KOPT-K1 (cell line): ENCODE measurements at regions not wholly inside any gene's neighbourhood (a gene's known extent, or its start where the extent isn't known, plus 50 kb on each side); places are given as distances from the start of the nearest gene placed in this dataset.

ENCODE experiments used
- H3K27ac ChIP-seq: fragments of 200-600 bp; sonication (generic); 2 replicates; pipeline ENCODE4 v1.5.1; 2016; ENCODE audit warnings: antibody characterized with exemption, mild to moderate bottlenecking, low read depth, low read length; ENCODE audit not compliant: poor library complexity, severe bottlenecking
- H3K36me3 ChIP-seq: fragments of 200-600 bp; sonication (generic); 2 replicates; pipeline ENCODE4 v1.5.1; 2017; ENCODE audit warnings: antibody characterized with exemption, mild to moderate bottlenecking, low read length, moderate library complexity; ENCODE audit not compliant: insufficient read depth
- H3K9me3 ChIP-seq: fragments of 200-600 bp; sonication (generic); 2 replicates; pipeline ENCODE4 v1.5.1; 2017; ENCODE audit warnings: antibody characterized with exemption, low read length, mild to moderate bottlenecking; ENCODE audit not compliant: insufficient read depth, poor library complexity, severe bottlenecking

DNA sequence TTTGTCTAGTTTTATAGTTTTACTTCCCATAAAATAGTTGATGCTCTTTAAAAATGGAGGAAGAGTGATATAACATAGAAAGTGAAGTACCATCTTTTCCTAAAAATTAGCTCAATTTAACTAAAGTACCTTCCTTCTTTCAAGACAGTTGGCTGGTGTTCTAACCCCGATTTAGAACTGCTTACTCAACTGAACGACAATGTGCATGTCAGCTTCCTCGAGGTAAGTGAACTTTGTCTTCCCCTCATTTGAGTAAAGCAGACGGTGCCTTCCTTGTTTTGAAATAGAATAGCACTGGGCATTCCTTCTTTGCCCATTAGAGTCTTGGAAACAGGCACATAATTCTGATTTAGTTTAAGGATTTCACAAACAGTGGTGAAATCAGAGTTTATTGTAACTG lies 1519.2 kb downstream of the EFNB2 start:
- no peaks in the 10 kb centered on the region for H3K36me3 ChIP-seq
- no peak overlapping the region for H3K27ac ChIP-seq
- H3K9me3 ChIP-seq: no peaks in the 10 kb centered on the region

DNA sequence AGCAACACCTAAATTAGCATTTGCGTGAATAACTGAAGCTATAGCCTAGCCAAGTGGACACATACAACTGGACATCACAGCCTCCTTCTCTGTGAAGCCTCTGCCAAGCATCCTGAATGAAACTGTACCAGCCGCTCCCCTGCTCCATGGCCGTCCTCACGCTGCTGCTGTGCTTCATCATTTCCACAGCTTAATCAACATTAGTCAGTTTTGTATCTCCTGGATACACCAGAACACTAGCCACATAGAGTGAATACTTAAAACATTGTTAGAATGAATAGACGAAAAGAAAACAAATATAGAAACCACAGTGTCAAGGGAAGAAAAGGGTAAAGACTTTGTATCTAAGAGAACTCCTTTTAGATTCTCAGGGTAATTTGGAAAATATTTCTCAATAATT lies 1526.9 kb downstream of the EFNB2 start:
- Histone ChIP-seq H3K36me3 (no peaks in the 10 kb centered on the region), H3K9me3 (no peaks in the 10 kb centered on the region), H3K27ac (no peak overlapping the region)

DNA sequence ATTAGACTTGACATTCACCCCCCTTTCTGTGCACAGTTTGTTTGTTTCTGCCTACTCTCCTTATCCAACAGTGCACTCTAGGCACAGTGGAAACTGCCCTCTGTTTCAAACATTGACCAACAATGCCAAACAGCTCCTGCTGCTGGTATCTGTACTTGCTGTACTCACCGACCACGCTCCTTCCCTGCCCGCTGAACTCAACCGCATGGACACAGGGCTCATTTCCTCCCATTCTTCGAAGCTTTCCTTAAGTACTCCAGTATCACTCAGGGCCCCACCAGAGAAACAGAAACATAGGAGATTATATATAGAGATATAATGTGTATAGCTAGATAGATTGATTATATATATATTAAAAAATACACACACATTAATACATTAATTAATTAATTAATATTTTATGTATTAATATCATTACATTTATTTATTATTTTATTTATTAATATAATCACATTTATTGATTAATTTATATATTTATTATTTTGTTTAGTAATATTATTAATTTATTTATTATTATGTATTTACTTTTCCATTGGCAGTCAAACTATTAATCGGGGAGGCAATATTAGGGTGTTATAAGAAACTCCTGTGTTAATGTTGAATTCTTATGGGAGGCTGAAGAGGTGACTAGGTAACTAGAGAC lies 1528.2 kb downstream of the EFNB2 start:
- no peaks in the 10 kb centered on the region for H3K9me3 ChIP-seq
- H3K36me3 ChIP-seq: no peaks in the 10 kb centered on the region
- H3K27ac ChIP-seq: no peak overlapping the region

DNA sequence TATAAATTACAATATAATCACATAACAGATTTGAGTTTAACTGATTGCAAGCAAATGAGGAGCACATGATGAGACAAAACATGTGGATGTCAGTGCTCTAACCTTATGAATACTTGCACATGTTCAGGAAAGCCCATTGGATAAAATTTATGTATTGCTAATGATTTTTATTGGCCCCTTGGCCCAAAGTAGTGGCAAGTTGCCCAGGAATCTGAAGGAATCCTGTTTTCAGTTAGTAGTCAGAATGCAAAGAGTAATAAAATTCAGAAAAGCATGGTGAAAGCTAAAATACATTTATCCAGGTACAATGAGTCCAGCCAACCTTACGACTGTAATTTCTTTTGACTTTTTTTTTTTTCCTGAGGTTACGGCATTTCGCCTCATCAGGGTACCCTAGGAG lies 1539.4 kb downstream of the EFNB2 start:
- H3K27ac ChIP-seq: no peak overlapping the region
- H3K36me3 ChIP-seq: no peaks in the 10 kb centered on the region
- peaks cover 11% of the 10 kb centered on the region for H3K9me3 ChIP-seq

DNA sequence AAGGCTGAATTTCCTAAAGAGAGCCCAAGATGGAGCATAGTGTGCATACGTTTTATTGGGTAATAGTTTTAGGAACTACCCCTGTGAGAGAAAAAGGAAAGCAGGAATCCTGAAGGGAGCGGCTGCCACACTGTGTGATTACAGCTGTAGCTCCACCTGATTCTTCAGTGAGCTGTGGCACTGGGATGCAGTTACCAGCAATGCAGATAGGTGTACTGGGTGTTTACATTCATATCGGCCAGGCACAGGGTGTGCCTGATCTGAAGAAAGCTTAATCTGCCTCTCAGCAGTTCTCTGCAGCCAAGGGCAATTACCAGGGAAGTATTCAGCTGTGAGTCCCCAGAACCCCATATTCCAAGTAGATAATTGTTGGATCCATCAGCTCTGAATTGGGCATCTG lies 1541.8 kb downstream of the EFNB2 start:
- peaks cover 8% of the 10 kb centered on the region for H3K9me3 ChIP-seq
- no peak overlapping the region for H3K27ac ChIP-seq
- no peaks in the 10 kb centered on the region for H3K36me3 ChIP-seq

DNA sequence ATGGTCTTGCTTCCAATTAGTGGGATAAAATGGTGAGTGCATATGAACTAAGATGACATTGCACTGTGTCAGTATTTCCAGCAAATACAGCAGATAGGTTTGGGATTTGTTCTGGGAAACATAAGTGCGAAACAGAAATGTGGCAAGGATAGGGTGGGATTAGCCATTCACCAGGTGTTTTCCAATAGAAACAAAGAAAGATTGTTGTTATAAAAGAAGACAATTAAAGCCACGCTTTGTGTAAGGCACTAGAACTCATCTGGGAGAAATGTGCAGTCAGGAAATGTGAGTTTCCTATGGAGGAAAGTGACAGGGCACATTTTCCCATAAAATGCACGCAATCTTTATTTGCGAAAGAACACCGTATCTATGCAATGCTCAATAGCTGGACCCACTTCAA lies 1547.8 kb downstream of the EFNB2 start:
- Histone ChIP-seq H3K36me3 (no peaks in the 10 kb centered on the region), H3K9me3 (no peaks in the 10 kb centered on the region)

DNA sequence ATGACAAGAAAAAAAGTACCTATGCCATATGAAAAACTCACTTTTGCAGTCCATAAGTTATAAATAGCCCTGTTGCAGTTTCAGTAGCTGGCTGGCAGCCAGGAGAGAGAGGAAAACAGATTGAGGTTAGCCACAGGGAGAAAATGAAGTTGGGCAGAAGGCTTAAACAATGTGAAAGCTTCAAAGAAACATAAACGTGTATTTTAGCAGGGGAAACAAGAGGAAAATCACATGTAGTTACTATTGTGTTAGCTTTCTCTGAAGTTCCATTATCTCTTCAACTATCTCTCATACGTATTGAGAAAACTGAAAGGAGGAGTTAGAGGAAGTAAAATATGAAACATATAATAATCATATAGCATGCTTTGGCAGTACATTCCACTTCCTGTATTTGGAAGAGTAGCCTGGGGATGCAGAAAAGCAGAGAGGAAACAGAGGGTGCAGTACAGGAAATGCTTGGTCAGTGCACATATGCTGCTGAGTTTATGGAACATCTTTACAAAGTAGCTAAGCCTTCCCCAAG lies 1551.1 kb downstream of the EFNB2 start:
- H3K9me3 ChIP-seq: no peaks in the 10 kb centered on the region
- H3K36me3 ChIP-seq: no peaks in the 10 kb centered on the region
- peak overlapping the region; percentile 47 for H3K27ac ChIP-seq

More for the DNA sequence above, 1547.8 kb downstream of the EFNB2 start:
- H3K27ac ChIP-seq: no peak overlapping the region

DNA sequence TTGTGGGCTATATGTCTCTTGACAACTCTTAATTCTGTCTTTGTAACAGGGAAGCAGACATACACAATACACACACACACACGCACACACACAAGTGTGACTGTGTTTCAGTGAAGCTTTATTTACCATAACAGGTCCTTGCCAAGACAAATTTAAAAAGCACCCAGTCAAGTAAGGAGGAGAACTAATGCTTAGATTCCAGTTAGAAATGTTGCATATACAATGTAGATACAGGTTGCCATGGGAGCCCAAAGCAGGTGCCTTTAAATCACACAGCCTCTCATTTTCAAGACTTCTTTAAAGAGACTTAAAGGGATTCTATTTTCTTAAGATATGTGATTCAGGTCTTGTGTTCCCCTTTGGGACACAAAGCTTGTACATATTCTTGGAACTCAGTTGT lies 1551.9 kb downstream of the EFNB2 start:
- no peaks in the 10 kb centered on the region for H3K36me3 ChIP-seq
- no peak overlapping the region for H3K27ac ChIP-seq
- no peaks in the 10 kb centered on the region for H3K9me3 ChIP-seq

DNA sequence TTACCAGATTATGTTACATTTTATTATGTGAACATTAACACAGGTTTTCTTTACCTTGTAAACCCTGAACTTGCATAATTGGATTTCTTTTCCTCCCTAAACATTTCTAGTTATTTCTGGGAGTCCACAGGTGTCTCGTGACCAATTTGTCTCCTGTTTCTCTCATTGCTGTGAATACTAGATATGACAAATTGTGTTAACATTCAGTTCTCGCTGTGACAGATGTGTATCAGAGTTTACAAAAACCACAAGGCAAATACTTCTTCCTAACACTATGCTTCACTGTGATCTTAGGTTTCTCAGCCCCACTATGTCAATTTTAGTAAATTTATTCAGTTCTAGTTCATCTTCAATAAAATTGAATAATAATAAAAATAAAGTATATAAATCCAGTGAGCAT lies 1554.9 kb downstream of the EFNB2 start:
- no peaks in the 10 kb centered on the region for H3K9me3 ChIP-seq
- H3K27ac ChIP-seq: no peak overlapping the region
- H3K36me3 ChIP-seq: no peaks in the 10 kb centered on the region

DNA sequence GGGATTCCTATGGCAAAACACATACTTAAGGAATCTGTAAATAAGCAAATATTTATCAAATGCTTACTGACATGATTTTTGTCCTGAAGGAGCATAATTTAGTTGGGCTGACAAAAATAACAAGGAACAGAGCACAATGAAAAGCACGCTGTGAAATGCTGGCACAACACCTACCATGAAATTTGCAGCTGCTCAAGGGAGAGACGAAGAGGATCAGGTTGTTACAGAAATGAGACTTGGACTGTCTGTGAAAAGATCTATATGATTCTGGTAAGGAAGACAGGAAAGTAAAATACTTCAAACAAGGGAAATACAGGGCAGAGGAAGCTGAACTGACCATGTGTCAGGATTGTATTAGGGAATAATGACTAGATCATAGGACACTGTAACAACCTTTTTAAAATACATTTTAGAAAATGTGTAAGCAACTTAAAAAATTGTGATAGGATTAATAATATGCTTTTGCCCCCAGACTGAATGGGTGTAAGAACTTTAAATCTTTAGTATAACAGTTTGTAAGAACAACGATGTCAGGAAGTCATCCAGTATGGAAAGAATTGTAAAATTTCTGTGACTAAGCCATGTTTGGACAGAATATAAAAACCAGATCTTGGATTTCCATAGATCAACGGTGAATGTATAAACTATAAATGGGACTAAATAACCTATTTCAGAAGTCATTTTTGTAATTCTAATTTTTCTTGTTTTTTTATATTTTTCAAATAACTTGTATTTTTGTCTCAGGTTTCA lies 1556.0 kb downstream of the EFNB2 start:
- Histone ChIP-seq H3K9me3 (no peaks in the 10 kb centered on the region), H3K36me3 (no peaks in the 10 kb centered on the region), H3K27ac (no peak overlapping the region)

DNA sequence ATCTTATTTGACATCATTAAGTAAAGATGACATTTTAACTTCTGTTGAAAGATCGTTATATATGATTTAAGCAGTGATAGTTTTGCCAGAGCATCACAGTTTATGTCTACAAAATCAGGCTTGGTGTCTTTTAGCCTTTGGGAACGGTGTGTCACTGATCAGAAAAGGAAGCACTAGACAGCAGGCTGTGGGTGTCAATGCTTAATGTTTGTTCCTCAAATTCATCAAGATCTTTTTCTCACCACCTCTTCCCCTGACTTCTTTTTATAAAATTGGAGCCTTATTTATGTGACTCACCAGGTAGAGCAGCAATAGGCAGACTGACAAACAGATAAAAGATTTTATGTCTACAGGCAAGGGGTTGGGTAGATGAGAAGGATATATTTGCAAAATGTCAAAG lies 1558.5 kb downstream of the EFNB2 start:
- Histone ChIP-seq H3K9me3 (no peaks in the 10 kb centered on the region), H3K27ac (no peak overlapping the region)

DNA sequence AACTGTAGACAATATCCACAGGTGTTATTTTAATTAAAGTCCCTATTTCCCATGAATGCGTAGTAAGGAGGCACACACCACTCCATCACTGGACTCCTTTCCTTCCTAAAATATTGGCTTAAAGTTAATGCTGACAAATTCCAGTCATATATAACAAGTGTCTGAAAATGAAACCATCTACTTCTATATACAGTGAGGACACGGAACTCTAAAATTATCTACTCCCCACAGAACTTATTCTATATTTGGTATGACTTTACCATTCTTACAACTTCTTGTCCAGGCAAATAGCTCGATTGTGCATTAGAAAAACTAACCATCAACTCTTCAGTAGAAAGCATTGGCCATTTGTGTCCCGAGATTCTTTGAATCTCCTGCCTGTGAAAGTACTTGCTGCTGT lies 1560.2 kb downstream of the EFNB2 start:
- no peaks in the 10 kb centered on the region for H3K9me3 ChIP-seq

More for the DNA sequence above, 1558.5 kb downstream of the EFNB2 start:
- H3K36me3 ChIP-seq: no peaks in the 10 kb centered on the region

DNA sequence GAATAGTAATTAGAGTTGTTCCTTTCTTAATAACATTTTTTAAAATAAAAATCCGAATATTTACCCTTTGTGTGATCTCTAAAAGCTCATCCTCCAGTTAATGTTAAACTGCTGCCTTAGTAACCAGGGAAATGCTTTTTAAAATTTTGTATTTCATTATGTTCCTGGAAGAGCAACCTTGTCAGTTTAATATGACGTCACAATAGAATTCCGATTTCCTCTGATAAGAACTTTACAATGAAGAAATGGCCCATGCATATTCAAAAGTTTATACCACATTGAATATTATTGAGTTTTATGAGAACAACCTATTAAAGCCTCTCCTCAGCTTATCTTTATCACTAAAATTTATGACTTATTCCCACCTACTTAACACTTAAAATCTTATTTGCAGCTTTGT lies 1566.6 kb downstream of the EFNB2 start:
- Histone ChIP-seq H3K9me3 (no peaks in the 10 kb centered on the region), H3K36me3 (no peaks in the 10 kb centered on the region), H3K27ac (no peak overlapping the region)

More for the DNA sequence above, 1560.2 kb downstream of the EFNB2 start:
- H3K36me3 ChIP-seq: no peaks in the 10 kb centered on the region
- H3K27ac ChIP-seq: no peak overlapping the region

DNA sequence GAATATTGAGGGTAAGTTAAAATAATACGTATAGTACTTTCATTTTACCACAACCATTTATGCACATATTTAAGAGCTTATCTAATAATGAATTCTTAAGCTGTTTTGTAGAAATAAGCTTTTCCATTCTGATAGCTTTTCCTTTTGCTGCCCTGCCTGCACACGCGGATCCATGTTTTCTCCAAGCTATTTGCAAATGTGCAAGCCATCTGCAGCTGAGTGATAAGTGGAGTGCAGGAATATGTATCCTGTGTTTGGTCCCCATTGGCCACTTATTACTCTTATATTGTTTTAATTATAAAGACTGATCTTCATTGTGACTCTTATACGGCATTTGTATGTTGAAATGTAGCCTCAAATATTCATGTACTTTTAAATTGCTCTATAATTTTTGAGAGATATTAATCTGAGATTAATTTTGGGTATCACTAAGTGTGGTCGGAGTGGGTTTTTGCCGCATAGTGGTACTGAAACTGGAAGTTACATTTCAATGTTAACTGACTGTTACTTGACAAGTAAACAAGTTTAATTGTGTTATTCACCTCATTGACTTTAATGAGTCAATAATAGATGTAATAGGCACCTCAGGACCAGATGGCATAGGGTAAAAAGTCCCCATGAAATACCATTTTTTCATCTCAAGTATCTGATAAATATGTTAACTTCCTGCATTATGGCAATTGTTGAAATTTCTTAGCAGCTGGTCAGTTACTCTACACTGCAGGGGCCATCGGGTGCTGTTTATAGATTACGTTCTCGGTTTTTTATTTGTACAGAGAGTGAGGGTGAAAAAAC lies 1567.4 kb downstream of the EFNB2 start:
- no peak overlapping the region for H3K27ac ChIP-seq
- H3K36me3 ChIP-seq: no peaks in the 10 kb centered on the region

DNA sequence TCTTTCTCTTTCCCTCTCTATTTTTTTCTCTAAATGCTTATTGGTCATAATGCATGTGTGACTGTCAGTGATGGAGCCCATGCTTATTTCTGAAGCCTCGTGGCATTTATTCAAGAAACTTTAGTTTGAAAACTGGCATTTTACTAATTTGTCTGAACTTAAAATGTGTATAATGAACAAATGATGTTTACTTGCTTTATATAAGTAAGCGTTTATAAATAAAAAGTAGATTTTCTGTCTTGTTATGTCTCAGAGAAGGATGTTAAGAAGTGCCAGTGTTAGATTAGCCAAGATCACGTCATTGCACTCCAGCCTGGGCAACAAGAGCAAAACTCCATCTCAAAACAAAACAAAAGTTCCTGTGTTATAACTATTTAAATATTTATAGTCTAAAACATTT lies 1568.1 kb downstream of the EFNB2 start:
- no peak overlapping the region for H3K27ac ChIP-seq

More for the DNA sequence above, 1567.4 kb downstream of the EFNB2 start:
- no peaks in the 10 kb centered on the region for H3K9me3 ChIP-seq

More for the DNA sequence above, 1568.1 kb downstream of the EFNB2 start:
- H3K36me3 ChIP-seq: no peaks in the 10 kb centered on the region
- no peaks in the 10 kb centered on the region for H3K9me3 ChIP-seq
